ENCODE measurements at regions not wholly inside any gene's neighbourhood (a gene's known extent, or its start where the extent isn't known, plus 50 kb on each side); places are given as distances from the start of the nearest gene placed in this dataset.

- Histone ChIP-seq H3K4me3 (no peak overlapping the region), H3K4me1 (no peaks in the 10 kb centered on the region), H3K9me3 (no peaks in the 10 kb centered on the region), H3K27ac (no peak overlapping the region), H3K36me3 (no peaks in the 10 kb centered on the region), H3K27me3 (no peaks in the 10 kb centered on the region)
- intact Hi-C loops (cut with DNase I; ENCODE audit: low total_unique reads), result no loop called here
- DNase-seq, result no peak
- TF ChIP-seq CTCF (IDR thresholded peaks at IDR 0.05), result no peak
- TF ChIP-seq POLR2A (IDR thresholded peaks at IDR 0.05), result no peak
Measured at GRCh38 chr5:3004361-3005080, 253.0 kb upstream of the IRX2 start.

- no peaks in the 10 kb centered on the region for H3K36me3 ChIP-seq
- H3K27me3 ChIP-seq, result no peaks in the 10 kb centered on the region
- H3K4me3 ChIP-seq, result no peak overlapping the region
- H3K9me3 ChIP-seq, result no peaks in the 10 kb centered on the region
- intact Hi-C loops (cut with DNase I; ENCODE audit: low total_unique reads), result no loop called here
- H3K27ac ChIP-seq, result no peak overlapping the region
- TF ChIP-seq POLR2A (IDR thresholded peaks at IDR 0.05), result no peak
- TF ChIP-seq CTCF (IDR thresholded peaks at IDR 0.05), result no peak
- H3K4me1 ChIP-seq, result no peaks in the 10 kb centered on the region
- no peak for DNase-seq
Measured at GRCh38 chr5:3002230-3002629, 250.8 kb upstream of the IRX2 start.

DNA sequence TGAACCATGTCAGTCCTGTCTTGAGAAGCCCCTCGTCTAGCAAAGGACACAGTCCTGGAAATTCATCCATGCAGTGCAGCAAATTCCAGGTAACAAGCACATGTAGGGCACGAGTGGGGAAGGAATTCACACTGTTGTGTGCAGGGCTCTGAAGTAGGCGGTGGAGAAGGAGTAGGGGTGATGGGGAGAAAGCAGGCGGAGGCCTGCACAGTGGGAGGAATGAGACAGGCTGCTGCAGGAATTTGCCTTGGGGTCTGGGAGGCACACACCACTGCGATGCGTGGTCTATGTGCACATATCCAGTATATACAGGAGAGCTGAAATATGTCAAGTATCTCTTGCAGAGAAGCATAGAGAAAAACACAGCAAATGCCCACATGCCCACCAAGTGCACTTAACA, 249.2 kb upstream of the IRX2 start:
- no peak for DNase-seq
- TF ChIP-seq POLR2A (IDR thresholded peaks at IDR 0.05), result no peak
- no peak for TF ChIP-seq CTCF (IDR thresholded peaks at IDR 0.05)
- Histone ChIP-seq H3K27me3 (no peaks in the 10 kb centered on the region), H3K27ac (no peak overlapping the region), H3K4me3 (no peak overlapping the region), H3K36me3 (no peaks in the 10 kb centered on the region), H3K4me1 (no peaks in the 10 kb centered on the region), H3K9me3 (no peaks in the 10 kb centered on the region)
- intact Hi-C loops (cut with DNase I; ENCODE audit: low total_unique reads), result no loop called here

- no peaks in the 10 kb centered on the region for H3K27me3 ChIP-seq
- no peaks in the 10 kb centered on the region for H3K9me3 ChIP-seq
- no peak for DNase-seq
- H3K27ac ChIP-seq, result no peak overlapping the region
- H3K4me3 ChIP-seq, result no peak overlapping the region
- H3K36me3 ChIP-seq, result no peaks in the 10 kb centered on the region
- intact Hi-C loops (cut with DNase I; ENCODE audit: low total_unique reads), result no loop called here
- TF ChIP-seq POLR2A (IDR thresholded peaks at IDR 0.05) (no peak), CTCF (IDR thresholded peaks at IDR 0.05) (no peak)
- H3K4me1 ChIP-seq, result no peaks in the 10 kb centered on the region
Measured at GRCh38 chr5:2999926-3000325, 248.4 kb upstream of the IRX2 start.

DNA sequence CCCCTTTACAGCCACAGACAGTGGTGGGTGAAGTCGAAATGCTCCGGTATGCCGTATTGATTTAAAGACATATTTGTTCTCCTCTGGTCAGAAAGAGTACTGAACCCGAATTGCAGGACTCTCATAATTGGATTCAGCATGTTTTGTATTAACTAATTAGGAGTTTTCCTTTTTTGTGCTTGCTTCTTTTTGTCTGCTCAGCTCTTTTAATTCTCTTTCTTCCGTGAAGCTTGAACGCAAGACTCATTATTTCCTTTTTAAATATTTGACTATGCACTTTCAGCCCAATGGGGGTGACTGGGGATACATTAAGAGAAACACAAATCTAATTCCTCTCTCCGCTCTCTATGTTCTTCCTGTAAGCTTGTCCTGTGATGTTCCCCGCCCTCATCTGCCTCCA, 246.6 kb upstream of the IRX2 start:
- Histone ChIP-seq H3K36me3 (no peaks in the 10 kb centered on the region), H3K9me3 (no peaks in the 10 kb centered on the region), H3K4me1 (no peaks in the 10 kb centered on the region), H3K4me3 (no peak overlapping the region), H3K27me3 (no peaks in the 10 kb centered on the region), H3K27ac (no peak overlapping the region)
- TF ChIP-seq POLR2A (IDR thresholded peaks at IDR 0.05) (no peak), CTCF (IDR thresholded peaks at IDR 0.05) (no peak)
- intact Hi-C loops (cut with DNase I; ENCODE audit: low total_unique reads), result no loop called here
- DNase-seq, result no peak
